T47D (cell line): ENCODE measurements at regions not wholly inside any gene's neighbourhood (a gene's known extent, or its start where the extent isn't known, plus 50 kb on each side); places are given as distances from the start of the nearest gene placed in this dataset.
"Not testable (repeated sequence)": the region's sequence is repeated elsewhere in the genome, so short reads cannot be mapped to it uniquely, and the experiment has no call there.

ENCODE experiments used
- DNase-seq, 2 experiments: peaks; one replicate each; pipeline versions ENCODE4 v3.0.0 to v3.0.0-alpha.2; 2011 to 2012; ENCODE audit warnings: low read depth in 1 of 2, low spot score in 1 of 2
- in situ Hi-C: cut with HindIII; loops from 2 replicates; pipeline ENCODE4 v1.10.0; 2016; ENCODE audit warnings: low sequenced_read_pairs, low pct_unique_long_range_greater_than_20kb

DNA sequence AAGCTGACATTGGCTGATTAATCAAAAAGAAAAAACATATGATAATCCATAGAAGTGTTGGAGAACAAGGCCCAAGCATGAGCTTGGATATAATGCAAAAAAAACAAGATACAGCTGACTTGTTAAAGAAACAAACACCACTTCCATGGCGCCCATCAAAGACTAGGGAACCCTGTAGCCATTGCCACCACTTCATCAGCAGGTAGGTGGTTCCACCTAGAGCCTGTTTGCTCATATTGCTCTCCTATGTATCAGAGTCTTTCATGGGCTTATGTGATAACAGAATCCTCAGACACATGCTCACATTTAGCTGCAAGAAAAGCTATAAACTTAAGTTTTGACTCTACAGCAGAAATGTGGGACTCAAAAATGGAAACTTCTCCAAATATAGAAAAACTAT is 2179.9 kb downstream of the EPHA3 start:
- peak in 1 of 2 experiments; percentile 16 for DNase-seq
- in situ Hi-C loops, result not testable (repeated sequence)

GRCh38 chr3:91291388-91291787 is 2184.0 kb downstream of the EPHA3 start:
- in situ Hi-C loops, DNase-seq: not testable (repeated sequence)
